ENCODE measurements at regions not wholly inside any gene's neighbourhood (a gene's known extent, or its start where the extent isn't known, plus 50 kb on each side); places are given as distances from the start of the nearest gene placed in this dataset.

- no peak overlapping the region for H3K4me3 ChIP-seq (ENCODE audit: low read length)
- DNase-seq (ENCODE audit: low read depth): no peak
- TF ChIP-seq CTCF (conservative IDR thresholded peaks at IDR 0.05; ENCODE audit: low read length): no peak
Measured at GRCh38 chr11:128297091-128297651, 290.2 kb downstream of the ETS1 start.

GRCh38 chr11:128294671-128295050 lies 292.7 kb downstream of the ETS1 start:
- DNase-seq (ENCODE audit: low read depth): peak; percentile 53

GRCh38 chr11:128294001-128294670 lies 293.2 kb downstream of the ETS1 start:
- DNase-seq (ENCODE audit: low read depth): no peak
- no peak overlapping the region for H3K4me3 ChIP-seq (ENCODE audit: low read length)
- no peak for TF ChIP-seq CTCF (conservative IDR thresholded peaks at IDR 0.05; ENCODE audit: low read length)

More at GRCh38 chr11:128294671-128295050, 292.7 kb downstream of the ETS1 start:
- no peak overlapping the region for H3K4me3 ChIP-seq (ENCODE audit: low read length)
- no peak for TF ChIP-seq CTCF (conservative IDR thresholded peaks at IDR 0.05; ENCODE audit: low read length)

- no peak overlapping the region for H3K4me3 ChIP-seq (ENCODE audit: low read length)
- DNase-seq (ENCODE audit: low read depth): no peak
- no peak for TF ChIP-seq CTCF (conservative IDR thresholded peaks at IDR 0.05; ENCODE audit: low read length)
Measured at GRCh38 chr11:128291835-128292234, 295.5 kb downstream of the ETS1 start.

- DNase-seq (ENCODE audit: low read depth): no peak
- H3K4me3 ChIP-seq (ENCODE audit: low read length): no peak overlapping the region
- no peak for TF ChIP-seq CTCF (conservative IDR thresholded peaks at IDR 0.05; ENCODE audit: low read length)
Measured at GRCh38 chr11:128291007-128291406, 296.4 kb downstream of the ETS1 start.

- peak; percentile 92 for TF ChIP-seq CTCF (conservative IDR thresholded peaks at IDR 0.05; ENCODE audit: low read length)
- peak; percentile 91 for DNase-seq (ENCODE audit: low read depth)
- H3K4me3 ChIP-seq (ENCODE audit: low read length): no peak overlapping the region
Measured at GRCh38 chr11:128290106-128290840, 297.1 kb downstream of the ETS1 start.

GRCh38 chr11:128289048-128289447 lies 298.3 kb downstream of the ETS1 start:
- no peak for DNase-seq (ENCODE audit: low read depth)
- no peak overlapping the region for H3K4me3 ChIP-seq (ENCODE audit: low read length)
- TF ChIP-seq CTCF (conservative IDR thresholded peaks at IDR 0.05; ENCODE audit: low read length): no peak
